Right renal pelvis (tissue), 4 donors: ENCODE measurements at regions not wholly inside any gene's neighbourhood (a gene's known extent, or its start where the extent isn't known, plus 50 kb on each side); places are given as distances from the start of the nearest gene placed in this dataset.

Experiments used
- DNase-seq, 4 donors: peaks; one replicate each; pipeline ENCODE4 v3.0.0-alpha.2; 2013; ENCODE audit warnings: low read depth in 4 of 4, low spot score in 3 of 4, missing footprints in 1 of 4

DNA sequence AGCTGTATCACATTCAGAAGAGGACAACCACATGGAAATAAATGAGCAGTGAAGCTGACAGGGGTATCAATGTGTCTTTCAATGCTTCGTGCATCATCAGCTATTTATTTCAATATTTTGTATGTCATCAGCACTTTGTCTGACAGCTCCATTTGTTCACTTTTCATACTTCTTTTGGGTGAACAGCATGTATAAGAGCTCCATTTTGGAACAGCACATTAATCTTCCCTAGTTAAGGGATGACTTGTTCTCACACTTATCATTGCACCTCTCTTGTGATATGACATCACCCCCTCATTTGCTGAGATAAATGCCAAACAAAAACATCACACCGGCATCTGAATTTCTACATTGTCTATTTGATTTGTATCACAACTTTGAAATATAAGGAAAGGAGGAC, 190.6 kb upstream of the SAMSN1 start:
- DNase-seq, result no peak

GRCh38 chr21:14736162-14736561, 190.0 kb upstream of the SAMSN1 start:
- no peak for DNase-seq

GRCh38 chr21:14734833-14735232, 188.7 kb upstream of the SAMSN1 start:
- no peak for DNase-seq

- DNase-seq, result no peak
These were observed 188.1 kb upstream of the SAMSN1 start for GRCh38 chr21:14734191-14734590.

- DNase-seq, result no peak
These were observed 179.1 kb upstream of the SAMSN1 start for GRCh38 chr21:14725219-14725618.

DNA sequence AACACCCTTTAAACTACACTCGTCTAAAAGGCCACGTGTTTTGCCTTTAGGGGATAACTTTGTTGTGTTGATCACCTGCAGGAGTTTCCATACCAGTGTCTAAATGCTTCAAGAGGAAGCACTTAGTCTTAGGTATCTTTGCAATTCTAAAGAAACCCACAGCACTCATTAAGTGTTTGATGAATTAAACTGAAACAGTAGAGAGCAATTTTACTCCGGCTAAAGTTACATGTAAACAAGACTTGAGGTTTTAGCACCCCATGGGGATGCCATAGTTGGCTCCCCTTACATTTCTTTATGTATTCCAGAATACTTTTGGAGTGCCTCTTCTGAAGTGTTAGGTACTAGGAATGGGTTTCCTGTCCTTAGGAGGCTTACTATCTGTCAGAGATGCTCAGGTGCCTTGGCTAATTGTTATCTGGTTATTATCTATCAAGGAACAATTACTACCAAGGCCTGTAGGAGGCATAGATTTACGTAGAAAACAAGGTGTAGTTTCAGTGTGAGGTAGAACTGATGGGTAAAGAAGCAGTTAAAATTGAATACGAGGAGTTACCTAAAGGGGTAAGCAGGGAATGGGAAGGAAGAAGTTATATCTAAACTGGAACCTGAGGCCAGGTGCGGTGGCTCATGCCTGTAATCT, 176.8 kb upstream of the SAMSN1 start:
- no peak for DNase-seq

GRCh38 chr21:14720237-14720636, 174.1 kb upstream of the SAMSN1 start:
- DNase-seq, result no peak

GRCh38 chr21:14718951-14719350, 172.8 kb upstream of the SAMSN1 start:
- DNase-seq, result no peak

DNA sequence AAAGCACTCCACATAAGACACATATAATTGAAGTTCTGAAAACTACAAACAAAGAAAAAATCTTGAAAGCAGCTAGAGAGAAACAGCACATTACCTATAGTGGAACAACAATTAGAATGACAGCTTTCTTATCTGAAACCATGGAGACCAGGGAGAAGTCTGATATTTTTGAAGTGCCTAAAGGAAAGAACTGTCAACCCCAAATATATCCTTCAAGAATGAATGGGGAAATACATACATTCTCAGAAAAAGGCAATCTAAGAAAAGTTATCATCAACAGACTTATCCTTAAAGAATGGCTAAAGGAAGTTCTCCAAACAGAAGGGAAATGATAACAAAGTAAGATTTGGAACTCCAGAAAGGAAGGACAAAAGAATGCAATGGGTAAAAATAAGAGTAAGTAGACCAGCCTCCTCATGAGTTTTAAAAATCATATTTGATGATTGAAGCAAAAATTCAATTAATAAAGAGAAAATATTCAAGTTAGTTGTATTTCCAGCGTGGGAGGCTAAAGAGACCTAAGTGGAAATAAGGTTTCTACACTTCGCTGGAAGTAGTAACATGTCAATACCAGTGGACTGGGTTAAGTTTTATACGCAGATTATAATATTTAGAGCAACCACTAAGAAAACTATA, 170.8 kb upstream of the SAMSN1 start:
- no peak for DNase-seq

DNA sequence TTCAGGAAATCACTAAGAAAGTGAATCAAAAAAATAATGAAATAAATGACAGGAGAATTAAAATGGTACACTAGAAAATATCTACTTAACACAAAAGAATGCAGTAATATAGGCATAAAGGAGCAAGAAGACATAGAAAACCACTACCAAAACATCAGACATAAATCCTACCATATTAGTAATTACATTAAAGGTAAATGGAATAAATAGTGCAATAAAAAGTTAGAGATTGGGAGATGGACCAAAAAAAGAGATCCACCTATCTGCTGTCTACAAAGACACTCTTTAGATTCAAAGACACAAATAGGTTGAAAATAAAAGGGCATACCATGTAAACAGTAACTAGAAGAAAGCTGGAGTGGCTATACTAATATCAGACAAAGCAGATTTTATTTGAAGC, 167.0 kb upstream of the SAMSN1 start:
- no peak for DNase-seq

DNA sequence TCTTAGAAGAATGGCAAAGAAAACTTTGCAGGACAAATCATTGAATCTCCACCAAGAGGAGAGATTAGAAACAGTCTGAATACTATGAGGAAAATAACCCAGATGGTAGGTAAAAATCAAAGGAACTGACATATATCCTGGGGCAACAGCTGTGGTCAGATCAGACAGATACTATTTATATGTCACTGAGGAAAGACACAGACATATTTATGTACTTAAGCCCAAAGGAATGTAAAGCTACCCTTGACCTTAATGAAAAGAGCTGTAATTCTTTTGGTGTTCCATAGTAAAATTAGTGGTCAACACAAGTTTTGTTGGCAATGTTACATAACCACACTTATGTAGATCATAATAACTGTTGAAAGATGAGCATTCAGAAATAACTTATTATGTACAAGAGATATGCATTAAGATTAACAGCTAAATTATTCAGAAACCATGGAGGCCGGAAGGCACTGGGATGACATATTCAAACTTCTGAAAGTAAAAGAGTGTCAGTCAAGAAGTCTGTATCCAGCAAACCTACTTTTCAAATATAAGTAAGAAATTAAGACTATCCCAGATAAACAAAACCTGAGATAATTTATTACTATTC, 166.1 kb upstream of the SAMSN1 start:
- DNase-seq, result no peak

DNA sequence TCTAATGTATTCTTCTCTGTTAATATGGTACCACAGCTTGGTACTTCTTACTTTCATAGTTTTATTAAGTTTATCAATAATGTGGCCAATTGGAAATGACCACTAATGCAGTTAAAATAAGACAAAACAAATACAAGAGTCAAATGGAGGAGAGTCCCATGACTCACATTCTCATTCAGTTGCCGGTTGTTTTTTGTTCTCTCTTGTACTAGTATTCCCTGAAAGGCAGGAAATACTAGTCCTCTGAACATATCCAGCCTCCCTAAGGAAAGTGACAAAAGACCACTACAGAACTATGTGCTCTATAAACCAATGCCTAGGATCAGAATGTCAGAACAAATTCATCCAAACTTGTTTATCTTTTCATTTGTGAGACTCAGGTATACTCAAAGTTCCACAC, 165.2 kb upstream of the SAMSN1 start:
- DNase-seq, result no peak

DNA sequence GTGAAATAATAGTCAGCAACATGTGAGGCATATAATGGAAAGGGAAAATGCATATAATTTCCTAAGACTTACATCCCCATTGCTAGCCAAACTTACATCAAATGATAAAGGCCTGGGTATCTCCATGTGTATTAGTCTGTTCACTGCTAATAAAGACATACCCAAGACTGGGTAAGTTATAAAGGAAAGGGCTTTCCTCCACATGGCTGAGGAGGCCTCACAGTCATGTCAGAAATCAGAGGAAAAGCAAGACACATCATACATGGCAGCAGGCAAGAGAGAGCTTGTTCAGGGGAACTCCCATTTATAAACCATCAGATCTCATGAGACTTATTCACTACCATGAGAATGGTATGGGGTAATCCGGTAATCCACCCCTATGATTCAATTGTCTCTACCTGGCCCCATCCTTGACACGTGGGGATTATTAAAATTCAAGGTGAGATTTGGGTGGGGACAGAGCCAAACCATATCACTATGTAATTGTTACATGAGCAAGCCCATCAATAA, 161.5 kb upstream of the SAMSN1 start:
- no peak for DNase-seq

GRCh38 chr21:14706712-14707510, 160.8 kb upstream of the SAMSN1 start:
- DNase-seq, result no peak

- DNase-seq, result no peak
These were observed 153.6 kb upstream of the SAMSN1 start for GRCh38 chr21:14699433-14700407.

DNA sequence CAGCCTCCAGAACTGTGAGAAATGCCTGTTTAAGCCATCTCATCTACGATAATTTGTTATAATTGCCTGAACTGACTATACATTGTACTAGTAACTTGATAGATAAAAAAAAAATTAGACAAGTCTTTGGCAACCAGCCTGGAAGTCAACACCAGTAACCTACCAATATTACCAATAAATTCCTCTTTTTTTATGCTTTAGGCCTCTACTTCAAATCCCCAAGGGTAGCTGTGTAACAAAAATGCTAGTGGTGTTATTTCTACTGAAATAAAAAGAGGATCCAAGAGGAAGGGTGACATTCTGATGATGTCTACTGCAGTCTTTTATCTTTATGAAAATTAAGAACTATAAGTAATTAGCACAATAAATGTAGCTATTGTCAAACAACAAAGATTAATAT, 151.7 kb upstream of the SAMSN1 start:
- DNase-seq, result no peak

- no peak for DNase-seq
These were observed 148.7 kb upstream of the SAMSN1 start for GRCh38 chr21:14694817-14695216.

DNA sequence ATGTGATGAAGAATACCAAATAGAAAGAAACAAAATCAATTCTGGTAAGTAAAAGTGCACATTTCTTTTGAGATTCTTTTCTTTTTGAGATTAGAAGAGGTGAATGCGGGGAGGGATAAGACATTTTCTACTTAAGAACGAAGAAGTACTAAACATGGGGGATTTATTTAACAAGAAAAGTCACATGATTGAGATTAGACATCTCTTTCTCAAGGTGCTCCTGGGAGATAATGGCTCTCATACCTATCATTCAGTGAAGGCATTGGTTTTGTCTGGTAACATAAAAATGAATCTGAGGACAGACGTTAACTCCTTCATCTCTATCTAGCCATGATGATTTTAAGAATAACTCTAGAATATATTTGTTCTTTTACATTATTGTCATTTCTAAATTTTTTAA, 147.9 kb upstream of the SAMSN1 start:
- no peak for DNase-seq

DNA sequence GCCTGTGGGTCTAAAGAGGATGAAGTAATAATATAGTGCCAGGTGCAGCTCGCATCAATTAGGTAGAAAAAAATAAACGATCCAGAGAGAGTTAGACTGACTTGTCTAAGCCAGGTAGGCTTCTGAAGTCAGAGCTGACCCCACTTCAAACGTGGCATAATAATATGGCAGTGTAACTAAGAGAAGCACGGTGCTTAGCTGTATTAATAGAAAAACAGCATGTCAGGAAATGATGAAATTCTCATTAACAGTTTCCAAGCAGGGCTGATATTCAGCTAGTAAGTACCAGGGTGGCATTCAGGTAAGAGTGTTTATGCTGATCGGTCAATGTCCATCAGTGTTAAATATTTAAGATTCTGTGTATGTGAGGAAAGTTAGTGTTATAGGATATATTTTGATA, 145.8 kb upstream of the SAMSN1 start:
- DNase-seq, result no peak

DNA sequence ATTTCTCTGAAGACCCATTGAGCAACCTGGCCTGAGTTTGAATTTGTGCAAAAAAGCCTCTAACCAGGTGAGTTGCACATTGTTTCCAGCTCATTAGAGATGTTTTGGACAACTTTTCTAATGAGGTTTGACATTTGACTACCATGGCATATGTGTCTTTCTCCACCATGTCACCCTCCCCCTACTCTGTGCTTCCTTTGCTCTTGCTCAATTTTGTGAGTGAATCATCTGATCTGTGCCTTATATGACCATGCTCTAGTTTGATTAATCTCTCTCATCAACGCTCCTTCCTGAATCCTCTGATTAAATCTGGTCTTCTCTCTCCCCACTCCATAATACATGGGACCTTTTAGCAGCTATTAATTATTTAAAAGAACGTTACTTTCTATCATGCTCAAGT, 144.8 kb upstream of the SAMSN1 start:
- no peak for DNase-seq
